Lower leg skin (tissue), 3 donors: ENCODE measurements at regions not wholly inside any gene's neighbourhood (a gene's known extent, or its start where the extent isn't known, plus 50 kb on each side); places are given as distances from the start of the nearest gene placed in this dataset.

Source experiments
- POLR2A ChIP-seq, 2 donors: fragments of 450-650 bp; IDR thresholded peaks; one replicate each; pipeline ENCODE4 v1.6.1; 2016 to 2017; ENCODE audit warnings: antibody characterized with exemption in 2 of 2, mild to moderate bottlenecking in 1 of 2, moderate library complexity in 1 of 2
- TF ChIP-seq, protein P1 (sequence below), 3 donors: fragments of 450-650 bp; IDR thresholded peaks; one replicate each; pipeline ENCODE4 v1.5.1; 2016; ENCODE audit warnings: antibody characterized with exemption in 3 of 3, mild to moderate bottlenecking in 3 of 3, moderate library complexity in 2 of 3

- TF ChIP-seq, protein P1, sequence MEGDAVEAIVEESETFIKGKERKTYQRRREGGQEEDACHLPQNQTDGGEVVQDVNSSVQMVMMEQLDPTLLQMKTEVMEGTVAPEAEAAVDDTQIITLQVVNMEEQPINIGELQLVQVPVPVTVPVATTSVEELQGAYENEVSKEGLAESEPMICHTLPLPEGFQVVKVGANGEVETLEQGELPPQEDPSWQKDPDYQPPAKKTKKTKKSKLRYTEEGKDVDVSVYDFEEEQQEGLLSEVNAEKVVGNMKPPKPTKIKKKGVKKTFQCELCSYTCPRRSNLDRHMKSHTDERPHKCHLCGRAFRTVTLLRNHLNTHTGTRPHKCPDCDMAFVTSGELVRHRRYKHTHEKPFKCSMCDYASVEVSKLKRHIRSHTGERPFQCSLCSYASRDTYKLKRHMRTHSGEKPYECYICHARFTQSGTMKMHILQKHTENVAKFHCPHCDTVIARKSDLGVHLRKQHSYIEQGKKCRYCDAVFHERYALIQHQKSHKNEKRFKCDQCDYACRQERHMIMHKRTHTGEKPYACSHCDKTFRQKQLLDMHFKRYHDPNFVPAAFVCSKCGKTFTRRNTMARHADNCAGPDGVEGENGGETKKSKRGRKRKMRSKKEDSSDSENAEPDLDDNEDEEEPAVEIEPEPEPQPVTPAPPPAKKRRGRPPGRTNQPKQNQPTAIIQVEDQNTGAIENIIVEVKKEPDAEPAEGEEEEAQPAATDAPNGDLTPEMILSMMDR (IDR thresholded peaks at IDR 0.05): no peak
- no peak for TF ChIP-seq POLR2A (IDR thresholded peaks at IDR 0.05)
These were observed 923.5 kb downstream of the UQCRFS1 start for GRCh38 chr19:28289295-28290063.
